ENCODE measurements at regions not wholly inside any gene's neighbourhood (a gene's known extent, or its start where the extent isn't known, plus 50 kb on each side); places are given as distances from the start of the nearest gene placed in this dataset.

- DNase-seq (ENCODE audit: low spot score), result no peak
- FAIRE-seq, result no peak
These were observed 108.8 kb downstream of the SQOR start for GRCh38 chr15:45743426-45744235.

GRCh38 chr15:45744236-45744589 lies 109.4 kb downstream of the SQOR start:
- no peak for FAIRE-seq

GRCh38 chr15:45747426-45747825 lies 112.6 kb downstream of the SQOR start:
- no peak for DNase-seq (ENCODE audit: low spot score)
- FAIRE-seq, result no peak

More at GRCh38 chr15:45744236-45744589, 109.4 kb downstream of the SQOR start:
- DNase-seq (ENCODE audit: low spot score), result no peak

- DNase-seq (ENCODE audit: low spot score) (no peak), FAIRE-seq (no peak)
These were observed 116.8 kb downstream of the SQOR start for GRCh38 chr15:45751629-45752028.

GRCh38 chr15:45759936-45760335 lies 125.1 kb downstream of the SQOR start:
- DNase-seq (ENCODE audit: low spot score) (no peak), FAIRE-seq (no peak)

GRCh38 chr15:45762726-45763125 lies 127.9 kb downstream of the SQOR start:
- FAIRE-seq, result no peak
- DNase-seq (ENCODE audit: low spot score), result no peak

GRCh38 chr15:45763170-45763869 lies 128.5 kb downstream of the SQOR start:
- DNase-seq (ENCODE audit: low spot score) (no peak), FAIRE-seq (no peak)

GRCh38 chr15:45773149-45773548 lies 138.3 kb downstream of the SQOR start:
- FAIRE-seq, result no peak
- DNase-seq (ENCODE audit: low spot score), result no peak

GRCh38 chr15:45776772-45777171 lies 141.9 kb downstream of the SQOR start:
- FAIRE-seq, result no peak
- no peak for DNase-seq (ENCODE audit: low spot score)

GRCh38 chr15:45777781-45778180 lies 143.0 kb downstream of the SQOR start:
- FAIRE-seq (no peak), DNase-seq (ENCODE audit: low spot score) (no peak)

- no peak for FAIRE-seq
- DNase-seq (ENCODE audit: low spot score), result no peak
These were observed 145.5 kb downstream of the SQOR start for GRCh38 chr15:45780352-45780751.

GRCh38 chr15:45784656-45785055 lies 149.8 kb downstream of the SQOR start:
- FAIRE-seq, result no peak

GRCh38 chr15:45785897-45786296 lies 151.1 kb downstream of the SQOR start:
- DNase-seq (ENCODE audit: low spot score) (no peak), FAIRE-seq (no peak)

More at GRCh38 chr15:45784656-45785055, 149.8 kb downstream of the SQOR start:
- DNase-seq (ENCODE audit: low spot score), result no peak

- FAIRE-seq, result no peak
These were observed 155.6 kb downstream of the SQOR start for GRCh38 chr15:45790325-45790943.

GRCh38 chr15:45794304-45794703 lies 159.5 kb downstream of the SQOR start:
- no peak for DNase-seq (ENCODE audit: low spot score)
- FAIRE-seq, result no peak

More at GRCh38 chr15:45790325-45790943, 155.6 kb downstream of the SQOR start:
- peak; percentile 23 for DNase-seq (ENCODE audit: low spot score)

- DNase-seq (ENCODE audit: low spot score) (no peak), FAIRE-seq (no peak)
These were observed 160.0 kb downstream of the SQOR start for GRCh38 chr15:45794712-45795439.

GRCh38 chr15:45795440-45796069 lies 160.7 kb downstream of the SQOR start:
- FAIRE-seq (peak; percentile 32), DNase-seq (ENCODE audit: low spot score) (peak; percentile 37)

GRCh38 chr15:45796433-45796832 lies 161.6 kb downstream of the SQOR start:
- FAIRE-seq (no peak), DNase-seq (ENCODE audit: low spot score) (no peak)

- no peak for FAIRE-seq
- no peak for DNase-seq (ENCODE audit: low spot score)
These were observed 164.7 kb downstream of the SQOR start for GRCh38 chr15:45799508-45799907.

- FAIRE-seq (no peak), DNase-seq (ENCODE audit: low spot score) (no peak)
These were observed 166.7 kb downstream of the SQOR start for GRCh38 chr15:45801543-45801942.

- FAIRE-seq, result no peak
- DNase-seq (ENCODE audit: low spot score), result no peak
These were observed 167.3 kb downstream of the SQOR start for GRCh38 chr15:45802140-45802539.
